Skin of body (tissue), 1 donor: ENCODE measurements at regions not wholly inside any gene's neighbourhood (a gene's known extent, or its start where the extent isn't known, plus 50 kb on each side); places are given as distances from the start of the nearest gene placed in this dataset.
"Not testable (repeated sequence)": the region's sequence is repeated elsewhere in the genome, so short reads cannot be mapped to it uniquely, and the experiment has no call there.

Experiments used
- DNase-seq: peaks from one replicate; lab custom pipeline; 2025; lab: John Stamatoyannopoulos, UW

DNA sequence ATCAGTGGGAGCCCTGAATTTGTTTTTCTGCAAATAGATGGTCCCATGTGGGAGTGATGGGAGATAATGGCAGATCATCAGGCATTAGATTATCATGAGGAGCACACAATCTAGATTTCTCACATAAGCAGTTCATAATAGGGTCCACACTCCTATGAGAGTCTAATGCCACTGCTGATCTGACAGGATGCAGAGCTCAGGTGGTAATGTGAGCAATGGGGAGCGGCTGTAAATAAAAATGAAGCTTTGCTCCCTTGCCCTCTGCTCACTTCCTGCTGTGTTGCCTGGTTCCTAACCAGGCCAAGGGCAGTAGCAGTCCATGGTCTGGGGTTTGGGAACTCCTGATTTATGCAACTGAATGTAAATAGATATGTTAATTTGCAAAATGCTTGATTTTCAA, 538.6 kb downstream of the TRAM1L1 start:
- no peak for DNase-seq

DNA sequence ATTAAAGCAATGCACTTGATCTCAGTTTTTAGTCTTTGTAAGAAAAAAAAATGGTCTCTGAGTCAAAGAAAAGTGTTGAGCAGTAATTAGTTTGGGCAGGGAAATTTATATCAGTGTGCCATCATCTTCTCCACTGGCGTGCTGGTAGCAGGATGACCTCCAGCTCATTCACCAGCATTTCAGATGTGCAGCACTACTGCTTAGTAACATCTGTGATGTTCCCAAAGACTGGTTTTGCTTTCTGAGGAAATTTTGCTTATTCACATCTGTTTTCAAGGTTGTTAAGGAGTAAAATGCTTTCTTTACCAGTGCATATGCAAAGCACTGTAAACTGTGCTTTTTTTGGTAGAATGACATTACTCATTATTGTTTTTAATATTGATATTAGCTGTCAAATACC, 540.4 kb downstream of the TRAM1L1 start:
- no peak for DNase-seq

DNA sequence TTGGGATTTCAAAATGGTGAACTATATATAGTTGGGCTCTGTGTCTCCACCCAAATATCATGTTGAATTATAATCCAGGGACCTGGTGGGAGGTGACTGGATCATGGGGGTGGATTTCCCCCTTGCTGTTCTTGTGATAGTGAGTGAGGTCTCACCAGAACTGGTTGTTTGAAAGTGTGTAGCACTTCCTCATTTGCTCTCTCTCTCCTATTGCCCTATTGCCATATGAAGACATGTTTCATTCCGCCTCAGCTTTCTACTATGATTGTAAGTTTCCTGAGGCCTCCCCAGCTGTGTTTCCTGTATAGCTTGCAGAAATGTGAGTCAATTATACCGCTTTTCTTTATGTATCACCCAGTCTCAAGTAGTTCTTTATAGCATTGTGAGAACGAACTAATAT, 545.6 kb downstream of the TRAM1L1 start:
- no peak for DNase-seq

DNA sequence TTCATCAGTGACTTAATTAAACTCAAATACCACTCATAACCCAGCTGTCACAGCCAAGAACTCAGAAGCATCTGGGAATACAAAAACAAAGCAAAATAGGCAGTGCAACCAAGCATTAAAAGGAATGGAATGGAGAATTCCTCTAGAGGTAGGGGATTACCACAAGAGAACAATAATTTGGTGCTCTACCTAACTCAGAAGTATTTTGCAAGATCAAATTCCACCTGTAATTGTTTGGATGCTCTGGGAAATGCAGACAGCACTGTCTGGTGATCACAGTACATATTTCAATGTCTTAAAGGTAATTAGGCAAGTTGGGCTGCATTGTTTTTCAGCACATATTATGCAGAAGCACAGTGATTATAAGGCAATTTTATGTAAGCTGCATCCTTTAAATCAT, 547.5 kb downstream of the TRAM1L1 start:
- DNase-seq = no peak

DNA sequence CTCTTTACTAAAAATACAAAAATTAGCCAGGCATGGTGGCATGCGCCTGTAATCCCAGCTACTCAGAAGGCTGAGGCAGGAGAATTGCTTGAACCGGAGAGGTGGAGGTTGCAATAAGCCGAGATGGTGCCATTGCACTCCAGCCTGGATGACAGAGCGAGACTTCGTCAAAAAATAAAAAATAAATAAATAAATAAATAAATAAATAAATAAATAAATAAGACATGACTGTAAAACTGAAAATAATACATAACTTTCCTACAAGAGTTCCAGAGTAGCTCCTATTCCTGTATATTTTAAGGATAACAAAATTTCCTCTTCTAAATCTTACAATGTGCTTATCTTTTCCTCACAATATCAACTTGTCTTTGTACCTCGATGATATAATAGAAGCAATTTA, 549.4 kb downstream of the TRAM1L1 start:
- DNase-seq = not testable (repeated sequence)

DNA sequence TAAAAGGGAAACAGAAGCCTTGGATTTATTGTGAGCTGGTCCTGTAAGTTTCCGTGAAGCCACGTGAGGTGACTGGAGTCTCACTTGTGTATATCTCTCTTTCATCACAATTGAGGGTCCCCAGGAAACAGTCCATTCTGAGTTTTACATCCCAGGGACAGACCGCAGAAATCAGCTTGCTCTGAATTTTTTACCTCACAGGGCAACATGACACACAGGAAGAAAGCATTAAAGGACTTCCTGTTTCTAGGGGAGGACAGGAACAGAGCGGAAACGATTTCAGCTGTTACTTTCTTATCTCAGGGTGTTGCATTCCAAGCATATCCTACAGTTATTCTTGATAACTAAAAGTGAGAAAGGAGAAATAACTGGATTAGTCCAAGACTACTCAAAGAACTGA, 553.5 kb downstream of the TRAM1L1 start:
- DNase-seq = no peak

DNA sequence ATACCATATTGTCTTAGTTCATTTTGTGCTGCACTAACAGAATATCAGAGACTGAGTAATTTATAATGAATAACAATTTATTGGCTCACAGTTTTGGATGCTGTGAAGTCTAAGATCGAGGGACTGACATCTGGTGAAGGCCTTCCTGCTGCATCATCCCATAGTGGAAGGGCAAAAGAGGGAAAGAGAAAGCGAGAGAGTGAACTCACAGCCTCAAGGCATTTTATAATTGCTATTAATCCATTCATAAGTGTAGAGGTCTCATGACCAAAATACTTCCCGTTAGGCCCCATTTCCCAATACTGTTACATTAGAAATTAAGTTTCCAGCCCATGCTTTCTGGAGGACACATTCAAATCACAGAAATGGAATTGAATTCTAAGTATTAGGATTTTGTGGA, 554.4 kb downstream of the TRAM1L1 start:
- DNase-seq = no peak

DNA sequence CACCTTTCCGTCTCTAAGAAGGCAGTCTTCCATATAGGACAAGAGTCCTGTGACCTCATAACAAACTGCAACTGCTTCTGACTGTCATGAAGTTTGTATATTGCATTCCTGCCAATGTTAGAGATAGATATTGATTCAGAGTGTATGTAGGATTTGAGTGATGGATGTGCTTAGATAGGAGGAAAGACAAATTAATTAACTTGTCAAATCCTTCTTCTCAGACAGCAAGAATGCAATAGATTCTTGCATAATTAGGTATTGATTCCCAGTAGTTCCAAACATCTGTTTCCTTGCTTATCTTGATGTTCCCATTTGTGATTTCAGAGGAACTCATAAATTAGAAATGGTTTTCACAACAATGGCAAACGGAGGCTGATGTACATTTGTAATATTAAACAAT, 555.3 kb downstream of the TRAM1L1 start:
- DNase-seq = no peak

DNA sequence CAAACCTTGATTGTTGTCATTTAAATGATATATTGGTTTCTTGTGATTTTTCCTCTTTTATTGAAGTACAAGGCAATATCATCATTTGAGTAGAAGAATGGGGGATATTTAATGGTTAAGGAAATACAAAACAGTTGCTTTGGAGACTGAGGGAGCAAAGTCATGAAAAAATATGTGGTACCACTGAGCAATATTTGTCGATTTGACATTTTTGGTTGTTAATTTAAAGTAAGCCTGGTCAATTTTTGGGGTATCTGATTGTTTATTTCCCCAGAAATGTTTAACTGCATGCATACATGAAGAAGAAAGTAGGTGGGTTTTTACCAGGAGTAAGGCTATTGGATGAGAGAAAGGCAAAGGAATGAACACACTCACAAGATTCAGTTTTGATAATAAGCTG, 556.2 kb downstream of the TRAM1L1 start:
- DNase-seq = no peak

DNA sequence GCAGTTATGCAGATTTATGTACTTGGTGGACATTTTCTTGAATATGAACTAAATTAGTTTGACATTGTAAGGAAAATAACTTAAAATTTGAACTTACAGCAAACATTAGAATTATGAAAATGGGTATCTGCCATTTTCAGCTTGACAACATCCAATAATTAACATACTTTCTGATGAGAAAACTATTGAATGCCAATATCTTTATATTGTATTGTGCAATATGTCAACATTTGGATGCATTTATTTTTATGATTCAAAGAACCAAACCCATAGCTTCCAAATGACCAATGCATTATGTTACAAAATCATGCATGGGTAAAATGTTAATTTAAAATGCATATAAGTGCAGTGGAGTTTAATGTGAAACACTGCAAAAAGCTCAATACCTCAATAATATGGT, 562.5 kb downstream of the TRAM1L1 start:
- DNase-seq = no peak

DNA sequence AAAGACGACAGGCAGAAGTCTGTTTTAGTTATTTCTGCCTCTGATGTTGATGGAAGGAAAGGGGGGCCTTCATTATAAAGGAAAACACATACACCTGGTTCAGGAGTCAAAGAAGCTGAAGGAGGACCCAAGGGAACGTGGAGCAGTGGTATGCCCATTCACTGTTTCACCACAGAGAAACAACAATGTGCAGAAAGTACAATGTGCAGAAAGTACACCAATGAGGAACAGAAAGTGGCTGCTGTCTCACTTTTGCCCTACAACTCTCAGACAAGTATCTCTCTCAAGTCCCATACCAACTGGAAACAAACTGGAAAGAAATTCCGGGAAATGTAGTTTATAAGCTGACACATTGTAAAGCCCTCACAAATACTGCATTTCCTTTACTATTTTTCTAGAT, 564.5 kb downstream of the TRAM1L1 start:
- DNase-seq = no peak

DNA sequence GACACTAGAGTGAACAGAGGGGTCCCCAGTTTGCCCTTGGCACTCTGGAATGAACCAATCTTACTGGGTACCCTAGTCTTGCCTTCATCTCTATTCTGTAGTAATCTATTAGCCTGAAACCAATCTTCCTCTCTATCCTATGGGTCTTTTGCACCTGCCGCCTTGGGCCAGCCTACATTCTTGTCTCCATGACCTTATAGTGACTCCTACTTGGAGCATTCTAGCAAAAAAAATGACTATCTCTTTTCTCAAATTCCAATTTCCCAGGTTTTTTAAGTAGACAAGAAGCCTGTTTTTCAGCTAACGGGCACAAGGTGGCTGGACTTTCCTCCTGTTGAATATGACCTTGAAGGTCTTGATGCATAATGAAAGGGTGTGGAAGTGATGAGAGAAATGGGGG, 568.7 kb downstream of the TRAM1L1 start:
- DNase-seq = no peak

DNA sequence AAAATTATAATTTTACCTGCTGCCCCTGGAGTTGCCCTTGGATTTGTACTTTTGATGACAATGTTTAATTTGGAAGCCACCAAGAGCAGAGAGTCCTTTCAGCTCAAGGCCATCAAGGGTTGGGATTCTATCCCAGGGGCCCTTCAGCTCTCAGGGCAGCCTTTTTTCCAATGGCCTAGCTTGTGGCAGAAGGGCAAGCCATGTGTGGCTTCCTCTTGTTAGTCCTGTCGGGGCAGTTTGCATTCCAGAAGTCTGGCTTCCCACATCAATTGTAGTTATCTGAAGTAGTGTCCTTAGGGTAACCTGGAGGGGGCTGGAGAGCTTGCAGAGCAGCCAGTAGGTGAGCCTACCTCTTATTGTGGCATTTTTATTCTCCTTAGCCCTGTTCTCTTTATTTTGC, 569.4 kb downstream of the TRAM1L1 start:
- no peak for DNase-seq

DNA sequence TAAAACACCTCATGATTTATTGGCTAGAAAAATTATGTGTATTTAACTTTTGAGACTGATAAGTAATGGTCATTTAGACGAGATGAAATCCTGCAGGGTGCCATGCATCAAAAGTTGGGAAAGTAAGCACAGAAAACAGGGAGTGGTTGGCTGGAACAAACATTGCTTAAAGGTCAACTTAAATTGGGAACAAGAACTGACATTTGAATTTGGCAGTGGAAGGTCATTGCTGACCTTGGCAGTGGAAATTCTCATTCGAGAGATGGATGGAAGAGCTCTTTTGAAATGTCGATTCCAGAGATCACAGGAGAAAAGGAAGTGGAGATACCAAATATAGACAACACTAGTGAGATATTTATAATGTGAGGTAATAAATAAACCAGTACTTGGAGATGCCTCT, 572.8 kb downstream of the TRAM1L1 start:
- DNase-seq = no peak

DNA sequence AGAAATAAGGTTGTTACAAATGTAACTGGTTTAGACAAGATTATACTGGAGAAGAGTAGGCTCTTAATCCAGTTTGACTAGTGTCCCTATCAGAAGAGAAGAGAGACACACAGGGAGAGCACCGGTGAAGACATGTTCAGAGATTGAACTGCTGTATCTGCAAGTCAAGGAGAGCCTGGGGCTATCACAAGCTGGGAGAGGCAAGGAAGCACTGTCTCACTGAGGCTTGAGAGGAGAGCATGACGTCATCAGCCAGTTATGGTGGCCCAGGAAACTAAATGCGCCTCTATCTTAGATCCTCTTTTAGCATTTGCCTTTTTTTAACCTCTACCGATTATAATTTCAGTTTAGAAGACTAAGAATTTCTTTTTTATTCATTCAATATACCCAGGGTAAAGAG, 583.4 kb downstream of the TRAM1L1 start:
- no peak for DNase-seq

DNA sequence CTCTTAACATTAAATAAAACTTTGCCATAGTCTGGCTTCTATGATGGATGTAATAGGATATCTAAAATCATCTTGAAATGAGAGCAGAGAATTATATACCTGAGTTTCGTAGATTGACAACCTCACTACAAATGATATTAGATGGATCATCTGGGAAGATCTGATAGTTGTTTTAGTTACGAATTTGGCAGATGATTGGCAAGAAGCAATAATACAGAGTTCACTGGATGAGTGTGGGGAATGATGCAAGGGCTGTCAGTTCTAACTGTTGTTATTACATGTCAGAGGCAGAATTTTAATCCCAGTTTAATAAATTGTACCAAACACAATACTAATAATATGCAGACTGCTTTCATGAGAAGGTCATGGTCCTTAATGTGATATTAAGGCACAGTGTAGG, 585.2 kb downstream of the TRAM1L1 start:
- no peak for DNase-seq

DNA sequence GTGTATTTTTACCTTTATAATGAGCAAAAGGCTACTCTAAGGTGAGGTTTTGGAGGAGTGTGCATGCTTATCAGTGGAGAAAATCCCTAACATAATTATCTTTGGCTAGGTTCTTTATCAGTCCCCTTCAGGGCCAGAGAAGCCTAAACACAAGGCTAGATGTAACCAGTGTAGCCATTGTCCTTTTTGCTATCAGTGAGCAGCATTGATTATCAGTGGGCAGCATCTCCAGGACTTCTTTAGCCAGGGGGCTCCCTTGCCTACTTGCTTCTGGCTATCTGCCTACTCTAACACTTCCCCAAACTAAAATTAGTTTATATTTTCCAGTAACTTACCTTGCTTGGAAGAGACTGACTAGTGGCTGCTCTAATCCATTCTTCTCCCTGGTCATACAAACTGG, 595.6 kb downstream of the TRAM1L1 start:
- DNase-seq = no peak

DNA sequence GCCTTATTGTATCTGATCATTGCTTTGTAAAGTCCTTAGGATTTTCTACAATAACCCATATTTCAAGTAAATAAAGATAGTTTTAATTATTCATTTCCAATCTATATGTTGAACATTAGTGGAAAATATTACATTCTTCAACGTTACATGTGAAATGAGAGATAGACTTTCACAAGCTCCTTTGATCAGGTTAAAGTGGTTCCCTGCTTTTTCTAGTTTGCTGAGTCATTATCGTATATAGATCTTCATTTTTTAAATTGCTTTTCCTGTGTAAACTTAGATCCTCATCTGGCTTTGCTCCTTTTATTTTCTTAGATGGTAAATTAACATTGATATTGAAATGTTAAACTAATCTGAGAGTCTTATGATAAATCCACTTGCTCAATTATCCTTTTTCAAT, 599.0 kb downstream of the TRAM1L1 start:
- no peak for DNase-seq

DNA sequence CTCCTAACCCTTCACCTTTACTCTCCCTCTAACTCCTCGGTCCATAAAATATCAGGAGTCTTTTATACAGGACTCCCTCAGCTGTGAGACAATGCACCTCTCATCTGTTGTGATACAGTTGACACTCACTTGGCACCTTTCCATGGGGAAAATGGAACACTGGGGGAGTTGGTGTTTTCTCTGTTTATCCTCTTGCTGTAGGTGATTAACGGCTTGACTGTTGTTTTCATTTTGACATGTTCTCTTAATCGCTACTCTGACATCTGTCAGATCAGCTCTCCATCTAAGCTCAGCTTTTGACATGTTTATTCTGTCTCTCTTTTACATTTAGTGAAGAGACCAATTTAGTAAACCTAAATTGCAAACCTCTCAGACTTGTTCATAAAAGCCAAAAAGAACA, 604.8 kb downstream of the TRAM1L1 start:
- DNase-seq = no peak

DNA sequence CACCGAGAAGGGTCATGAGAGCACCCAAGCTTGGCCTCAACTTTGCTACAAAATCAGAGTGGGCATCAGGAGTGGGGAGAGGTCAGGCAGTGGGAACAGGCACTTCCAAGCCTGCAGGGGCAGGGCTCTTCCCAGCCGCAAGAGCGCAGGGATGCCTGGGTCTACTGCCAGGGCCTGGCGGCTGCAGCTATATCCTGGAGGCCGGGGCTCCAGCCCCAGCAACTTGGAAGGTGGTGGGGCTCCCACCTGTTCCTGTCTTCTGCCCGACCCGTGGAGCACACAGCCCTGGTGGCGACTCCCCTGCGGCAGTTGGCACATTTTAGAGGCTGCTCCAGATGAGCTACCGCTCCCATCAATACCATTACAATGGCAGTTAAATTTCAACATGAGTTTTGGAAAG, 607.0 kb downstream of the TRAM1L1 start:
- no peak for DNase-seq

DNA sequence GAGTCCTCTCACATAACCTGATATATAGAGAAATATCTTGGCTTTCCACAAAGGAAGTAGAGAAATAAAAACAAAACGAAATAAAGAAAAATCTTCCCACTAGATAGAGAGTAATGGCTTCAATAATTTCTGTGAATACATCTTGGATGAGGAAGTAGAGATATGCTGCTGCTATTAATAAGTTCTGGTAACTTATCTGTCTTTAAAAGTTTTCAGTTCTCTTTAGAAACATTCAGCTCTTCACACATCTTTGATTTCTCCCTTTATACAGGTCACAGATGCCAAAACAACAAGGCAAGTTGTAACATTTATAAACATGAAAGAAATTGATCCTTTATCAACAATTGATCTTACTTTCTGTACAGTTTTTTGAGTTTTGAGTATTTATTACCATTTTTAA, 615.8 kb downstream of the TRAM1L1 start:
- no peak for DNase-seq

DNA sequence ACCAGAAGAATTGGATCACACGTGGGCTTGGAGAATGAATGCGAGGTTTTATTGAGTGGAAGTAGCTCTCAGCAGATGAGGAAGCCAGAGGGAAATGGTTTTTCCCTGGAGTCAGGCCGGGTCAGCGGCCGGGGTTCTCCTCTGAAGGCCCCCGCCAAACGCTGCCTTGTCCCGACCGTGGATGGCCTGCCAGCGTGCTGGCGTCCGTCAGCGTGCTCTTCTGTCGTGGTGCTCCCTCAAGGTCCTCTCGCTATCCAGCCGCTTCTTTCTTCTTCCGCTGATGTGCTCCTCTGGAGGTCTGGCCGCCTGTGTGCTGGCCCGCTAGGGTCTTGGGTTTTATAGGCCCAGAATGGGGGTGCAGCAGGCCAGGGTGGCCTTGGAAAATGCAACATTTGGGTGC, 632.2 kb downstream of the TRAM1L1 start:
- DNase-seq = no peak

DNA sequence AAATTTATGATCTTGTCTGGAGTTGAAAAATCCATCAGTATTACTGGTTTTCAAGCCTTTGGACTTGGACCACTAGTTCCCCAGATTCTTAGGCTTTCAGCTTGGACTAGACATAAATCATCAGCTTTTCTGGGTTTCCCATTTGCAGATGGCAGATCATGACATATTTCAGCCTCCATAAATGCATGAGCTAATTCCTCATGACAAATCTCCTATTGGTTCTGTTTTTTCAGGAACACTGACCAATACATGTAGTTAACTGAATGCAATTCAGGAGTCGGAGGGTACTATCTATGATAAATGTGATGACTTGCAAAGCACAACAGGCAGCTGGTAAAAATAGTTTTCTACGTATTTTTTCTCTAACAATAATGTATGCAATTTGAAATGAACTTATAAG, 635.6 kb downstream of the TRAM1L1 start:
- DNase-seq = no peak

DNA sequence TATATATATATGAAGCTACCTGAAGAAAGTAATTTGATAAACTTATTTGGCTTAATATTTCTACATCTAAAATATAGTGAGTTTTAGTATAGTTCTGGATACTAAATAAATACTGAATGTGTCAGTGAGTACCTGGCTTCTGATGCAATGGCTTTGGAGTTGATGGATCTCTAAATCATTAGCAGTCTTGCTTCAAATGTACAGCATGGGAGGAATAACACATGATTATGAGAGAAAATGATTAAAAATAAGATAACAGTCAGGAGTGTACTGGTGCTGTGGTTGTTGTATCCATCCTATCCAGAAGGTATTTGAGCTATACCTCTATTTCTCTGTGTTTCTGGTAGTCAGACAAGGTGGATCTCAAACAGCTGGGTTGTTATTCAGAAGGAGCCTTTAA, 641.3 kb downstream of the TRAM1L1 start:
- DNase-seq = no peak
